ENCODE measurements at regions not wholly inside any gene's neighbourhood (a gene's known extent, or its start where the extent isn't known, plus 50 kb on each side); places are given as distances from the start of the nearest gene placed in this dataset.

GRCh38 chr14:22174412-22175277 lies 414.4 kb downstream of the DAD1 start:
- DNase-seq (ENCODE audit: low spot score), result no peak
- H3K27ac ChIP-seq (ENCODE audit: low read depth in 1 of 2, low read length in 2 of 2), result peak overlapping the region; percentile 29 to 47

More at GRCh38 chr14:22174412-22175277, 414.4 kb downstream of the DAD1 start:
- no peak for TF ChIP-seq HNF4G (IDR thresholded peaks at IDR 0.05)
- no peak for TF ChIP-seq JUND (IDR thresholded peaks at IDR 0.05)
- TF ChIP-seq FOXA1 (IDR thresholded peaks at IDR 0.05), result no peak
- TF ChIP-seq REST (IDR thresholded peaks at IDR 0.05), result no peak
- no peak for TF ChIP-seq FOXA2 (IDR thresholded peaks at IDR 0.05)
- peak; percentile 9 to 16 for TF ChIP-seq HNF4A (conservative IDR thresholded peaks at IDR 0.05)
- no peak for TF ChIP-seq EGR1 (IDR thresholded peaks at IDR 0.05; ENCODE audit: low read depth in 2 of 2)
- TF ChIP-seq, protein P1, sequence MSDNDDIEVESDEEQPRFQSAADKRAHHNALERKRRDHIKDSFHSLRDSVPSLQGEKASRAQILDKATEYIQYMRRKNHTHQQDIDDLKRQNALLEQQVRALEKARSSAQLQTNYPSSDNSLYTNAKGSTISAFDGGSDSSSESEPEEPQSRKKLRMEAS (IDR thresholded peaks at IDR 0.05), result no peak
- TF ChIP-seq ATF3 (IDR thresholded peaks at IDR 0.05), result no peak
- peak in 1 of 2 donors; percentile 29 for TF ChIP-seq RXRA (IDR thresholded peaks at IDR 0.05)
- peak; percentile 53 for TF ChIP-seq SP1 (IDR thresholded peaks at IDR 0.05)
- no peak for TF ChIP-seq YY1 (IDR thresholded peaks at IDR 0.05)
- no peak for TF ChIP-seq TAF1 (conservative IDR thresholded peaks at IDR 0.05)
- TF ChIP-seq NR2F2 (IDR thresholded peaks at IDR 0.05), result no peak
- no peak for TF ChIP-seq GABPA (IDR thresholded peaks at IDR 0.05 in 1 of 2, conservative IDR thresholded peaks at IDR 0.05 in 1 of 2)
- TF ChIP-seq, protein P2, sequence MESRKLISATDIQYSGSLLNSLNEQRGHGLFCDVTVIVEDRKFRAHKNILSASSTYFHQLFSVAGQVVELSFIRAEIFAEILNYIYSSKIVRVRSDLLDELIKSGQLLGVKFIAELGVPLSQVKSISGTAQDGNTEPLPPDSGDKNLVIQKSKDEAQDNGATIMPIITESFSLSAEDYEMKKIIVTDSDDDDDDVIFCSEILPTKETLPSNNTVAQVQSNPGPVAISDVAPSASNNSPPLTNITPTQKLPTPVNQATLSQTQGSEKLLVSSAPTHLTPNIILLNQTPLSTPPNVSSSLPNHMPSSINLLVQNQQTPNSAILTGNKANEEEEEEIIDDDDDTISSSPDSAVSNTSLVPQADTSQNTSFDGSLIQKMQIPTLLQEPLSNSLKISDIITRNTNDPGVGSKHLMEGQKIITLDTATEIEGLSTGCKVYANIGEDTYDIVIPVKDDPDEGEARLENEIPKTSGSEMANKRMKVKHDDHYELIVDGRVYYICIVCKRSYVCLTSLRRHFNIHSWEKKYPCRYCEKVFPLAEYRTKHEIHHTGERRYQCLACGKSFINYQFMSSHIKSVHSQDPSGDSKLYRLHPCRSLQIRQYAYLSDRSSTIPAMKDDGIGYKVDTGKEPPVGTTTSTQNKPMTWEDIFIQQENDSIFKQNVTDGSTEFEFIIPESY (IDR thresholded peaks at IDR 0.05), result no peak
- no peak for TF ChIP-seq RAD21 (IDR thresholded peaks at IDR 0.05)
- TF ChIP-seq, protein P3, sequence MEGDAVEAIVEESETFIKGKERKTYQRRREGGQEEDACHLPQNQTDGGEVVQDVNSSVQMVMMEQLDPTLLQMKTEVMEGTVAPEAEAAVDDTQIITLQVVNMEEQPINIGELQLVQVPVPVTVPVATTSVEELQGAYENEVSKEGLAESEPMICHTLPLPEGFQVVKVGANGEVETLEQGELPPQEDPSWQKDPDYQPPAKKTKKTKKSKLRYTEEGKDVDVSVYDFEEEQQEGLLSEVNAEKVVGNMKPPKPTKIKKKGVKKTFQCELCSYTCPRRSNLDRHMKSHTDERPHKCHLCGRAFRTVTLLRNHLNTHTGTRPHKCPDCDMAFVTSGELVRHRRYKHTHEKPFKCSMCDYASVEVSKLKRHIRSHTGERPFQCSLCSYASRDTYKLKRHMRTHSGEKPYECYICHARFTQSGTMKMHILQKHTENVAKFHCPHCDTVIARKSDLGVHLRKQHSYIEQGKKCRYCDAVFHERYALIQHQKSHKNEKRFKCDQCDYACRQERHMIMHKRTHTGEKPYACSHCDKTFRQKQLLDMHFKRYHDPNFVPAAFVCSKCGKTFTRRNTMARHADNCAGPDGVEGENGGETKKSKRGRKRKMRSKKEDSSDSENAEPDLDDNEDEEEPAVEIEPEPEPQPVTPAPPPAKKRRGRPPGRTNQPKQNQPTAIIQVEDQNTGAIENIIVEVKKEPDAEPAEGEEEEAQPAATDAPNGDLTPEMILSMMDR (IDR thresholded peaks at IDR 0.05; ENCODE audit: low read depth, low read length, missing input control), result no peak
- 35% methylated on average over 8 of the region's 8 CpGs for WGBS
- Histone ChIP-seq H3K9ac (ENCODE audit: low read depth in 1 of 2, low read length in 2 of 2) (peak overlapping the region in 1 of 2 donors; percentile 66), H3K27me3 (ENCODE audit: control insufficient read depth in 4 of 4, insufficient read depth in 4 of 4, low read length in 3 of 4) (no peaks in the 10 kb centered on the region), H3K36me3 (ENCODE audit: control insufficient read depth in 4 of 4, insufficient read depth in 3 of 4, low read depth in 1 of 4, low read length in 3 of 4) (no peaks in the 10 kb centered on the region), H3K4me3 (ENCODE audit: low read depth in 1 of 3, low read length in 3 of 3) (peak overlapping the region in 2 of 3 donors; percentile 5 to 46), H3K4me1 (ENCODE audit: control insufficient read depth in 4 of 4, insufficient read depth in 4 of 4, low read length in 3 of 4) (peaks cover 0 to 19% (median 14%) of the 10 kb centered on the region in 4 donors), H3K9me3 (ENCODE audit: control insufficient read depth in 4 of 4, low read length in 3 of 4) (no peaks in the 10 kb centered on the region)

All from liver (tissue), 8 donors.